H1 (cell line): ENCODE measurements at regions not wholly inside any gene's neighbourhood (a gene's known extent, or its start where the extent isn't known, plus 50 kb on each side); places are given as distances from the start of the nearest gene placed in this dataset.

Experiments used
- CTCF ChIA-PET: fragments of 300-600 bp; sonication (Branson Sonifier 250); formaldehyde crosslinking; loops from one replicate; lab custom pipeline; 2021; ENCODE audit not compliant: partially characterized antibody; lab: Charles Lee
- POLR2A ChIA-PET: fragments of 300-600 bp; sonication (Branson Sonifier 250); formaldehyde crosslinking; loops from one replicate; lab custom pipeline; 2021; ENCODE audit warnings: inconsistent platforms; ENCODE audit not compliant: partially characterized antibody; lab: Charles Lee
- DNase-seq, 2 experiments: peaks; one replicate each; pipeline versions ENCODE4 v3.0.0 to v3.0.0-alpha.2; 2010 to 2022; ENCODE audit warnings: low spot score in 2 of 2, low read depth in 1 of 2, mixed read lengths in 1 of 2
- FAIRE-seq: peaks from 2 replicates; lab custom pipeline; 2011; peaks lifted over from hg19 to GRCh38; lab: Jason Lieb, UNC
- H2AFZ ChIP-seq: 2 replicates; pipeline ENCODE4 v1.8.1; 2012; ENCODE audit warnings: low read length, inconsistent platforms
- H2AK5ac ChIP-seq: 2 replicates; pipeline ENCODE4 v1.6.1; 2013; ENCODE audit warnings: low read depth, low read length
- H2BK120ac ChIP-seq: replicated peaks from 2 replicates; pipeline ENCODE3; 2013; ENCODE audit warnings: low read depth, low read length, inconsistent platforms
- H2BK12ac ChIP-seq: 2 replicates; pipeline ENCODE4 v1.6.1; 2013; ENCODE audit warnings: low read depth, low read length
- H2BK15ac ChIP-seq: 2 replicates; pipeline ENCODE4 v1.6.1; 2013; ENCODE audit warnings: low read length
- H2BK20ac ChIP-seq: 2 replicates; pipeline ENCODE4 v1.6.1; 2013; ENCODE audit warnings: low read length
- H2BK5ac ChIP-seq: 2 replicates; pipeline ENCODE4 v1.6.1; 2013; ENCODE audit warnings: low read depth, low read length
- H3K14ac ChIP-seq: 2 replicates; pipeline ENCODE4 v1.6.1; 2013; ENCODE audit warnings: inconsistent platforms; ENCODE audit not compliant: insufficient read length
- H3K18ac ChIP-seq: 2 replicates; pipeline ENCODE4 v1.6.1; 2013; ENCODE audit warnings: low read length; ENCODE audit errors: extremely low read depth
- H3K23ac ChIP-seq: 2 replicates; pipeline ENCODE4 v1.6.1; 2013; ENCODE audit warnings: inconsistent platforms; ENCODE audit not compliant: insufficient read length
- H3K23me2 ChIP-seq: 2 replicates; pipeline ENCODE4 v1.6.1; 2013; ENCODE audit warnings: low read depth, low read length
- H3K27ac ChIP-seq: 2 replicates; pipeline ENCODE4 v1.6.1; 2011; ENCODE audit warnings: low read depth, low read length, inconsistent platforms
- H3K27me3 ChIP-seq, 4 experiments: replicated peaks in 1 of 4; 1 replicate in 1 of 4; 2 replicates in 3 of 4; pipeline versions ENCODE4 v1.6.1 to v1.8.1; 2011 to 2013; ENCODE audit warnings: low read length in 3 of 4, mild to moderate bottlenecking in 3 of 4, inconsistent platforms in 2 of 4, mixed read lengths in 2 of 4, moderate library complexity in 1 of 4; ENCODE audit not compliant: control insufficient read depth in 3 of 4, insufficient read depth in 3 of 4; ENCODE audit errors: extremely low read depth in 1 of 4
- H3K36me3 ChIP-seq, 4 experiments: 2 replicates each; pipeline versions ENCODE4 v1.6.1 to v1.8.1; 2011 to 2013; ENCODE audit warnings: mild to moderate bottlenecking in 4 of 4, low read length in 3 of 4, moderate library complexity in 2 of 4, control low read depth in 1 of 4, inconsistent platforms in 1 of 4; ENCODE audit not compliant: insufficient read depth in 4 of 4, control insufficient read depth in 2 of 4
- H3K4ac ChIP-seq: replicated peaks from 2 replicates; pipeline ENCODE3; 2013; ENCODE audit warnings: low read length, low read depth, mixed read lengths, inconsistent platforms; ENCODE audit not compliant: insufficient read length
- H3K4me1 ChIP-seq, 4 experiments: replicated peaks in 1 of 4; 1 replicate in 1 of 4; 2 replicates in 3 of 4; pipeline versions ENCODE4 v1.6.1 to v1.8.1; 2011 to 2013; ENCODE audit warnings: low read length in 3 of 4, inconsistent platforms in 2 of 4, mixed read lengths in 1 of 4; ENCODE audit not compliant: insufficient read depth in 4 of 4, control insufficient read depth in 3 of 4
- H3K4me2 ChIP-seq, 2 experiments: 2 replicates each; pipeline versions ENCODE4 v1.6.1 to v1.8.1; 2011 to 2013; ENCODE audit warnings: low read depth in 2 of 2, low read length in 2 of 2, control low read depth in 1 of 2, inconsistent platforms in 1 of 2, mild to moderate bottlenecking in 1 of 2; ENCODE audit not compliant: insufficient read depth in 1 of 2
- H3K4me3 ChIP-seq, 4 experiments: fragments of 200-600, 300-600 bp in 1 of 4; sonication (generic), shearing (Covaris generic), sonication (Bioruptor Twin) in 1 of 4; 2 replicates each; pipeline versions ENCODE4 v1.5.1 to v1.8.1; 2011 to 2016; ENCODE audit warnings: low read length in 4 of 4, low read depth in 3 of 4, control low read depth in 2 of 4, inconsistent platforms in 2 of 4, mild to moderate bottlenecking in 2 of 4, mixed read lengths in 1 of 4, moderate library complexity in 1 of 4; ENCODE audit not compliant: insufficient read depth in 2 of 4; ENCODE audit errors: extremely low read depth in 1 of 4
- H3K56ac ChIP-seq: replicated peaks from 2 replicates; pipeline ENCODE3; 2013; ENCODE audit warnings: low read depth, mild to moderate bottlenecking, mixed read lengths, low read length, inconsistent platforms; ENCODE audit not compliant: insufficient read length
- H3K79me1 ChIP-seq: 2 replicates; pipeline ENCODE4 v1.6.1; 2013; ENCODE audit warnings: low read depth, low read length, control low read depth
- H3K79me2 ChIP-seq, 2 experiments: 2 replicates each; pipeline versions ENCODE4 v1.6.1 to v1.8.1; 2012 to 2013; ENCODE audit warnings: low read length in 2 of 2, mild to moderate bottlenecking in 2 of 2, inconsistent platforms in 1 of 2; ENCODE audit not compliant: insufficient read depth in 2 of 2, control insufficient read depth in 1 of 2
- H3K9ac ChIP-seq, 4 experiments: replicated peaks in 1 of 4; 1 replicate in 1 of 4; 2 replicates in 3 of 4; pipeline versions ENCODE4 v1.6.1 to v1.8.1; 2011 to 2013; ENCODE audit warnings: low read depth in 3 of 4, low read length in 3 of 4, control low read depth in 2 of 4, mild to moderate bottlenecking in 2 of 4, moderate library complexity in 2 of 4, inconsistent platforms in 1 of 4; ENCODE audit errors: extremely low read depth in 1 of 4
- H3K9me3 ChIP-seq, 2 experiments: 2 replicates each; pipeline versions ENCODE4 v1.6.1 to v1.8.1; 2012 to 2013; ENCODE audit warnings: mild to moderate bottlenecking in 2 of 2, moderate library complexity in 2 of 2, control low read depth in 1 of 2, inconsistent platforms in 1 of 2, low read depth in 1 of 2, low read length in 1 of 2, mixed read lengths in 1 of 2; ENCODE audit not compliant: insufficient read depth in 2 of 2
- H4K20me1 ChIP-seq, 2 experiments: replicated peaks in 1 of 2; 2 replicates each; pipeline versions ENCODE3 to v1.8.1; 2011 to 2013; ENCODE audit warnings: inconsistent platforms in 2 of 2, low read length in 2 of 2, mild to moderate bottlenecking in 1 of 2; ENCODE audit not compliant: insufficient read depth in 2 of 2, control insufficient read depth in 1 of 2
- H4K5ac ChIP-seq: 2 replicates; pipeline ENCODE4 v1.6.1; 2013; ENCODE audit warnings: low read length, low read depth, mixed read lengths, inconsistent platforms; ENCODE audit not compliant: insufficient read length
- H4K8ac ChIP-seq: 2 replicates; pipeline ENCODE4 v1.8.0; 2013; ENCODE audit warnings: mild to moderate bottlenecking, moderate library complexity, low read length, inconsistent platforms; ENCODE audit not compliant: insufficient read depth; ENCODE audit errors: extremely low read depth
- H4K91ac ChIP-seq: replicated peaks from 2 replicates; pipeline ENCODE3; 2013; ENCODE audit warnings: low read length, mixed read lengths, inconsistent platforms; ENCODE audit not compliant: insufficient read length
- CTCF ChIP-seq, 3 experiments: IDR thresholded peaks; 1 replicate in 2 of 3; 2 replicates in 1 of 3; pipeline versions ENCODE4 v1.5.1 to v1.6.1; 2011; ENCODE audit warnings: low read length in 3 of 3, mild to moderate bottlenecking in 3 of 3, inconsistent platforms in 2 of 3, low read depth in 1 of 3, moderate library complexity in 1 of 3; ENCODE audit not compliant: insufficient read depth in 1 of 3; ENCODE audit errors: control extremely low read depth in 1 of 3
- POU5F1 ChIP-seq: IDR thresholded peaks from 2 replicates; pipeline ENCODE4 v1.6.1; 2011; ENCODE audit warnings: low read depth, mild to moderate bottlenecking, low read length, moderate library complexity
- WGBS, 2 experiments: shearing (Covaris generic) in 1 of 2; methylation state at CpG; one replicate each; pipeline versions ENCODE4 v1.1.6 to v1.1.7; 2013 to 2015; ENCODE audit warnings: low lambda C conversion rate in 2 of 2, mixed read lengths in 2 of 2, inconsistent platforms in 1 of 2, low coverage in 1 of 2, missing lambda C conversion rate in 1 of 2; ENCODE audit not compliant: insufficient replicate concordance in 2 of 2, insufficient coverage in 1 of 2, insufficient read length in 1 of 2; ENCODE audit errors: extremely low coverage in 1 of 2, missing lambda C conversion rate in 1 of 2; 5-methylcytosine and 5-hydroxymethylcytosine counted together

DNA sequence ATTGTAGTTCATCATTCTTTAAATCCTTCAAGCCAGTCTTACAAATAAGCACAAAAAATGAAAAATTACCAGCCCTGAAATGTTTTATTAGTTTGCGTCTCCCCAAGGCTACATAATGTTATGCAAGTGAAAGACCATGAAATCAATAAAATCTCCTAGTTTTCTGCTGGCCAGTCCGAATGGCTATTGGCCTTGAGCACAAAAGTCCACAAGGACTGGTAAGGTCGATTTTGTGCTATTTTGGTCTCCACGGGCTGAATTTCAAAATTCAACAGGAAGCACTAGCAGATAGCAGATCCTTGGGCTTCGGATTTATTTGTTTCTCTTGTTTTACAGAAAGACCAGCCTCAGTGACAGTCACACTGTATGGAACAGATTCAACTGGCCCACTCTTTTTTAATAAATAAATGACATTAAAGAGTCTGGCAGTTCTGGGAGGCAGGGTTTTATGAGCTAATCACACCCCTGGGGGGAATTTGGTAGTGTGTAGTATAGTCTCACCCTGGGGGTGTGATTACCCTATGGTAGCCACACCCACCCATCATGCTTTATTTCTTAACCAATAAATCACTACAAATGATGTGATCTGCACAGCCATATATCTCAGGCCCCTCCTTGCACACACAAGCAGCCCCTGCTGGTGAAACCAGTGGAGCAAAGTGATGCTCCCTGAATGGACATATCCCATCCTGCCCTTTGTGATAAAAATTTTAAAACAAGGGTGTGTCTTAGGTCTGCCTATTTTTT, 51.1 kb upstream of the TMEM33 start:
- Histone ChIP-seq H3K36me3 (no peaks in the 10 kb centered on the region; a peak in 1 of 8 replicates), H2BK12ac (no peak overlapping the region), H3K9me3 (no peaks in the 10 kb centered on the region), H3K14ac (no peak overlapping the region), H3K27ac (no peak overlapping the region), H2AK5ac (no peak overlapping the region), H3K79me1 (no peaks in the 10 kb centered on the region), H3K4me2 (no peak overlapping the region), H3K23me2 (peaks cover 5% of the 10 kb centered on the region; the same call in 1 of the 2 replicates), H4K8ac (no peak overlapping the region), H3K18ac (no peak overlapping the region), H3K4ac (no peak overlapping the region), H2BK20ac (no peak overlapping the region), H3K4me1 (peaks cover 0 to 24% (median 12%) of the 10 kb centered on the region in 4 experiments; a peak in 6 of 7 replicates), H3K56ac (no peak overlapping the region), H2BK15ac (no peak overlapping the region), H4K91ac (no peak overlapping the region), H2BK5ac (no peak overlapping the region), H3K23ac (no peak overlapping the region), H4K5ac (no peak overlapping the region), H3K79me2 (no peaks in the 10 kb centered on the region), H3K9ac (no peak overlapping the region), H3K27me3 (peaks cover 37 to 55% (median 54%) of the 10 kb centered on the region in 4 experiments), H4K20me1 (peaks cover 11 to 14% of the 10 kb centered on the region in 2 experiments), H2BK120ac (no peak overlapping the region), H2AFZ (no peak overlapping the region), H3K4me3 (no peak overlapping the region)
- no peak for DNase-seq
- FAIRE-seq = no peak
- TF ChIP-seq POU5F1 = no peak
- peak in 2 of 3 experiments; percentile 3 to 7; a peak in 2 of 4 replicates for TF ChIP-seq CTCF (IDR thresholded peaks at IDR 0.05; ENCODE audit: control extremely low read depth in 1 of 3, insufficient read depth in 1 of 3, low read depth in 1 of 3, low read length in 3 of 3)
- ChIA-PET POLR2A (interaction anchor here (0.9 kb wide), 1 partner anchor 18 kb away, joined by 4 read pairs; no protein-coding TSS in a partner anchor), CTCF (interaction anchor here (0.6 to 7.6 kb wide), 16 partner anchors 10 to 191 kb away, joined by 3 to 58 read pairs (median 4); partner anchors contain the start of gene PHOX2B)
- 81% methylated on average over 5 of the region's 5 CpGs; no CpG with 5 or more reads in 1 of the 2 experiments for WGBS, 2 experiments
